Islet of Langerhans (tissue), 1 donor: ENCODE measurements at regions not wholly inside any gene's neighbourhood (a gene's known extent, or its start where the extent isn't known, plus 50 kb on each side); places are given as distances from the start of the nearest gene placed in this dataset.
A peak's percentile ranks its signal among the peaks of the same experiment; 100 is the strongest.
"Not testable (repeated sequence)": the region's sequence is repeated elsewhere in the genome, so short reads cannot be mapped to it uniquely, and the experiment has no call there.

Source experiments
- FAIRE-seq: peaks from one replicate; lab custom pipeline; 2011; peaks lifted over from hg19 to GRCh38; lab: Jason Lieb, UNC

DNA sequence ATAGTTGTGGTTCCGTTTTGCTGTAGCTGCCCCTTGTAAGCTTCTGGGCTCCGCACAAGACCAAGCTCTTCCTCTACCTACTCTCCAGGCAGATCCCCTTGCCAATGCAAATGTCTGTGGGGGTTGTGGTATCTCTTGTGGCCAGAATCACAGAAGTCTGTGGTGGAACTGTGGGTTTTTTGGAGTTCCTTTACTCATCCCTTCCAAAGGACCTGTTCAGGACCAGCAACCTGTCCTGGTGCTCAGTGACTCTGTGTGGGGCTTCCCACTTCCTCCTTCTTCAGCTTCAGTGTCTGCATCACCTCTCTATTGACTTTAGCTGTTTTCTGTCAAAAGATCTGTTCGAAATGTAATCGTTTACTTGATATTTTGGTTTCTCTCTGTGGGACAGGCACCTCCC lies 441.3 kb upstream of the ADAMTSL1 start:
- no peak for FAIRE-seq

DNA sequence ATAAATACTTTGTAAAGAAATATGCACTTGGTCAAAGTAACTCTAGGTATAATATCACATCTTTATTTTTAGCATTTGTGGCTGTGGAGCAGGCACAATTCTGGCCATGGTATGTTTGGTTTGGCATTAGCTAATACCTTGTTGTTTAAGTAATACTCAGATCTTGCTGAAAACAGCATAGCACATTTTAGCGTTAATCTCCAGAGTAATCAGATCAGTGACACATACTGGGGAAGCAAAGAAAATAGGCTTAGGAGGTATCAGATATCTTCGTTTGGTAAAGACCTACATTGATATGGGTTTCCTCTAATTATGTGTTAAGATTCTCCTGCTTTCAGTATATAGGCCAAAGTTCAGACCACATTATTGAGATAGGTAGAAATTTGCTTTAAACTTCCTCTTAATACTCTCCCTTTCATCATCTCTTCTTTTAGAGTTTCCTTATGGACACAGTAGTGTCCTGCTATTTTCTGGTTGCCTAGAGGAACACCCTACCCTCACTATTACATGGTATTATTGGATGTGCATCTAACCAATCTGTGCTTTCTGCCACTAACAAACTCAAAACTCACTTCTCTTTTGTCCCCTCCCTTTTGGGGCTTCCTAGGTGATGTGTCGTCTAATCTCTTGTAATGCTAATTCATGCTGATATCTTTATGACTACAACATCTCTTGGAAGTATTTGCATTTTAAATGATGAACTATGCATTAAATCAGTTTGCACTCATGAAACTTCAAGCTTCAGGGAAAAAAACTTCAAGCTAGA lies 437.3 kb upstream of the ADAMTSL1 start:
- FAIRE-seq = no peak

DNA sequence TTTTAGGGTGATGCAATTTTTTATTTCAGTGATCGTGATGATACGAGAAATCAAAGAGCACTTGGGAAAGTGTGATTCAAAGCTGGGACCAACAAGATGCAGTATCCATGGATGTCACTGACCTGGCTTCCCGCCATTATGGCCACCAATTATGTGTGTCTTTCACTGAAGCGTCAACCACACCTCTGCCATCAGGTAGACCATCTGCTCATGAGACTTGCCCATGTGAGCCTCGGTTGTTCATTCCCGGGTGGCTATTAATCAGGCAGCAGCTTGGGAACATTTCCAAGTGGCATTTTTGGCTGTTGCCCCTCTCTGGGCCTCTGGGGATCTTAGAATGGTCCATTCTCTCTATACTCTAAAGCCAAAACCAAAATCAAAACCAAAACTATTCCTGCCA lies 436.0 kb upstream of the ADAMTSL1 start:
- FAIRE-seq = no peak

DNA sequence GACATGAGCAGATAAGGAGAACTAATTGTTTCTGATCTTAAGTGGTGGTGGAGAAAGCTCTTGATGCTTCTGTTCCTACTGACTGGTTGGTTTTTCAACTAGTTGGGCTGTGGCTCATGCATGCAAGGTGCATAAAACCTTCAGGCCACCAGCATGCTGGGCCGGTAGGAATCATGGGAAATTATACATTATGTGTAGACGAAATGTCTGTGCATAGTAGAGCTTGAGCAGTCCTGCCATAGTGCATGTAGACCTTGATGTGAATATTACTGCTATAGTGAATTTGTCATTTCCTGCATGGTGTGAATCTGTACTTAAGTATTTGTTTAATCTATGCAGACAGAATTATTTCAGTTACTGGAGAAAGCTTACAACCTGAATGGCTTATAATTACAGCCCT lies 433.6 kb upstream of the ADAMTSL1 start:
- FAIRE-seq = no peak

DNA sequence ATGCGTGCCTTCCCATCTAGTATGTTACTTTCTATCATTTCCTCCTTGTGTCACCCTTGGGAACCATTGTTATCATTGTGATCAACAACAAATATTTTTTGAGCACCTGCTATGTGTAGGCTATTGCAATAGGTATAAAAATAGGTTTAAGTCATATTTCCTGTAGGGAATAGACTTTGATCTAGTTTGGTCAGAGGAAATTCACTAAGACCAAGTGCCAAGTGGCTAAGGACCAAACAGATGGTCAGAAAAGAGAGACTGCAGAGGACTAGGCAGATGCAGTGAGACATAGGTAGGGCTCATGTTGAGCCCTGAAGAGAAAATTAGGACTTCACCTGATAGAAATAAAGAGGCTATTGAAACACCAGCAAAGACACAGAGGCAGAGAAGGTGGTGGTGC lies 430.0 kb upstream of the ADAMTSL1 start:
- no peak for FAIRE-seq

DNA sequence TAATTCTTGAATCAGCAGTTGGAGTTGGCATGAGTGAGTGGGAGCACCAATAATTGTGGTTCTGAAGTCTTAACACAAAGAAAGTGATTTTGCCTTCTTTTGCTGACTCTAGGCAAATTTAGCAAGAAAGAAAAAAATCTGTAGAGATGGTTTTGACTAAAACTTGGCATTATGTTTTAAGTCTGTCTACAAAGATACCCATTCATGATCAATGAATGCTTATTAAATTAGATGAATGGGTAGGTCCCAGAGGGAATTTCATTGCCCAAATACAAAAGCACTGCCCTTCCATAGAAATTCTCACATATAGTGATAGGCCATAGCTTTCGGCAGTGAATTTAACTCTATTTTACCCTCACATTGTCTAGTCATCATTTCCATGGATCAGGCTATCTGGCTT lies 428.6 kb upstream of the ADAMTSL1 start:
- FAIRE-seq = no peak

DNA sequence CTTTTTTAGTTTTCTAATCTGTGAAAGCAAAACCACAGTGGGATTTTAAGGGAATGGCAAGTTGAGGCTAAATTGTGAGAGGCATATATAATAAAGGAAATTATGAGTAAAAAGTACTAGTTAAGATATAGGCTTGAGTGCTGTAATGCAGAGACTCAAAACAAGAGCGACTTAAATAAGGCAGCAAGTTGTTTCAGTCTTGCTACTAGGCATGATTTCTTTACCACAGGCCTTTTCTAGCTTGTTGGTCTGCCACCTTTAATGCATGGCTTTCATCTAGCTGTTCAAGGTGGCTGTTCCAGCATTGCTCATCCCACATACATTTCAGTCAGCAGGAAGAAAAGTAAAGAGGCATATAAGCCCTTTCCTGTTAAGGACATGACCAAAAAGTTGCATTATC lies 427.9 kb upstream of the ADAMTSL1 start:
- no peak for FAIRE-seq

- FAIRE-seq = no peak
Measured at GRCh38 chr9:18051638-18052037, 422.3 kb upstream of the ADAMTSL1 start.

GRCh38 chr9:18052060-18052459 lies 421.9 kb upstream of the ADAMTSL1 start:
- no peak for FAIRE-seq

DNA sequence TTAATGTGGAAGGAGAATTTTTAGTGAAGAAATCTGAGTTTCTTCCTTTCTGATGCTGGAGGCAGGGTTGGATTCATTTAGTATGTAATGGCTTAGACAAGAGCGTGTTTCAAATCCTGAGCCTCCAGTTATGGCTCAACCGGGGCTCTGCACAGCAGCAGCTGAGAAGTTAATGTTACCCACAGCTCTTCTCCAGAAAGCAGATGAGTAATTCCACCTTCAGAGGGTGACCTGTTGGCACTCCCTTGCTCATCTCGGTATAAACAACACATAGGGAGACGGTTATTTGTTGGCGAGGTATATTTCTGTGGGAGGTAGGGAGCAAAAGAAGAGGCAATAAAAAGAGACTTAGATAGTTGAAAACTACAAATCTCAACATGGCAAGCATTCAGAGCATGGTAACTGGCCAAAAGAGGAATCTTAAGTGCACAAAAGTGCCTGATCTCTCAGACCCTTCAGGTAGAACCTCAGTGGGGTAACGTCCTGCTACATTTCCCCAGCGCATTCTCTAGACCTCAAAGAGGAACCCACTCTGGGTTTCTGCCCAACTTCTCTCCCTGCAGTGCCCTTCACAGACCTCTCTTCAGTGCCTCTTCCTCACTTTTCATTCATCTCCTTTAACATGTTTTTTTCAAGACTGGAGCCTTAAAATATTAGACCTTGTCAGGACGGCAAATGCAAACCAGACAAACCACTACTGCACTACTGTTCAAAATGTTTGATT lies 417.5 kb upstream of the ADAMTSL1 start:
- FAIRE-seq = no peak

DNA sequence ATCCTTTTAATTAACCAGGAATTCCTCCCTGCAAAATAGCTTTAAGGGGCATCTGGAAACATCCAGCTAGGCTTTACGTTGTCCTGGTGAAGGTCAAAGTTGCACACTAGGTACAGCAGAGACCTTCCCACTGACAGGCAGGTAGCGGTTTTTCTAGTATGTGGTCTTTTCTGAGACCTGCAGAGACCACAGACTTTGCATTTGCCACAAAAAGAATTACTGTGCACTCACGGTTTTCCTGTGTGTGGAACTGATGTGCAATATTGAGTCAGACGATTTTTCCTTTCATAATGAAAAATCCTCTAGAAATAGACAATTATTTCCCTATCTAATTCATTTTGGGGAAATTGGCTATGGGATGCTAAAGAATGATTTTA lies 417.0 kb upstream of the ADAMTSL1 start:
- FAIRE-seq = no peak

DNA sequence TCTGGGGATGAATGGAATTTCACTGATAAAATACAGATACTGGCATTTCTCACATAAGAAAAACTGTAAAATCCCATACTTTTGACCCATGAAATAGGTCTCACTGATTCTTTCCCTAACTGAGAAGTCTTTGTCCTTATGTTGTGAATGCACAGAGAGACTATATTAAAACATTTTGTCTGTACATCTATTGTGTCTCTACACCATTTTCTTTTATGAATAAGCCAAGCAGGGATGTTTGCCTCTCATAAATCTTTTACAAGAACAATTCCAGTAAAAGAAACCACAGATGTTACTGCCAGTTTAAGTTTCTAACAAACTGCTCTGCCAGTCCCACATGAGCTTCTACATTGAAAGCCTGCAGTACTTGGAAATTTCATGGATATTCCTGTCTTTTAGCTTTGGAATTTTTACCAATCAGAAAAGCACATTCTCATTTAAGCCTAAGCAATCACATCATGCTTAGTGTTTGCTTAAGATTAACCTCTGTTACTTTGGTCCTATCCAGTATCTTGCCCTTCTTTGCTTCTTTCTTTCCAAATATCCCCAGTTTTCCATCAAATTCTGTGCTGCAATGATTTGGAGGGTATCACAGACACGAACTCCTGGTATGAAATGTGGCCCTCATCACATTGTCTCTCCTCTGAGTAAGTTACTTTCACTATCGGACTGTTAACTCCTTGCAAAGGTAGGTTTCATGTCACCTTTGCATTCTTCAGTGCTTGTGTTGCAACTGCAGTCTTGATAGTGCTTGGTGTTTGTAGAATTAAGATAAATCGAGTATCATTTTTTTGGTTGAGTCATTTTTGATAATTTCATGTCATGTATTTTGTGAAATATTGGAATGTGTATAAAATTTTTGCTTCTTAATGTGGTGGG lies 415.1 kb upstream of the ADAMTSL1 start:
- FAIRE-seq = no peak

DNA sequence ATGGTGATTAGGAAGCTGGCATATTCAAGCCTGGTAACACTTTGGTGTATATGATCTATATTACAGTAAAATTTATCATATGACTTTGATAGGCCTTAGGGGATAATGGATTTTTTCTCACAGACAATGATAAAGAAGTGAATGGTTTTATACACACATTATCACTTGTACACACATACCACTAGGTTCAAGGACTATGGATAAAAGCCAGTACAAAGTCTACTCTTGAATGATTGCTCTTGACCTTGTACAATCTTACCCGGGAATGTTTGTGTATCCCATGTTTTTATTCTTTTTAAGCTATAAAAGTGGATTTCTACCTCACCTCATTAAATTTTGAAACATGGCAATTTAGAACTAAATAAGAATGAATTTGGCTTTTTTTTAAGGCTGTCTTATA lies 414.5 kb upstream of the ADAMTSL1 start:
- FAIRE-seq = no peak

GRCh38 chr9:18060269-18060934 lies 413.6 kb upstream of the ADAMTSL1 start:
- FAIRE-seq = no peak

DNA sequence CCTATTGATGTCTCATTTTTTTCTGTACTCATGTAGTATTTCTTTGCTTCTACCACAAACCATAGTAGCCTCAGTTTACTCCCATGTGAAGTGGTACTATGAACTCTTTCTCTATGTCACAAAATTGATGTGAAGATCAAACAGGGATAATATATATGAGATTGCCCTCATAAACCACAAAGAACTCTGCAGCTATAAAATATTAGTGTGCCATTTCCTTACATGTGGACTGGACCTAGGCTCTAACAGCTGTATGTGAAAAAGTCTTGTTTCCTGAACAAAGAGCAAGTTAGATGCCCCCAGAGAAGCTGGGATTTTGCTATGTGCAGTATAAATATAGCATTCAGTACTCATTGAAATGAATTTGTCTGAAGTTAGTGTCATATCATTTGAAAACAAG lies 412.6 kb upstream of the ADAMTSL1 start:
- no peak for FAIRE-seq

DNA sequence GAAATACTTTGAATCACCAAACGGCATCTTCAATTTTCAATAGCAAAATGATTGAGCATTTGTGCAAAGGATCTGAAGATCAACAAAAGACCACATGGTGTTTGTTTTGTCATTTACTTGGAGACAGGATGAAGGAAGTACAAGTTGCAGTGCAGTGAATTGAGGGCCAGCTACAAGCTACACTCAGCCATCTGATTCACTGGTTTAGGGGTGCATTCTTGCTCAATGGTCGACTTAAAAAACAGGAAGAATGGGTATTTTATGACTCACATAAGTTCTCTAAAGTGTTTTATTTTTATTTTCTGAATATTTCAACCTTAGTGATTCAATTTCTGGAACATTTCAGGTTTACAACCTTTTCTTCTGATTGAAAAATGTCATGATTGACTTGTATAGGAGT lies 412.1 kb upstream of the ADAMTSL1 start:
- no peak for FAIRE-seq

GRCh38 chr9:18063856-18064390 lies 410.0 kb upstream of the ADAMTSL1 start:
- no peak for FAIRE-seq

GRCh38 chr9:18066608-18067007 lies 407.3 kb upstream of the ADAMTSL1 start:
- FAIRE-seq = not testable (repeated sequence)

- FAIRE-seq = no peak
Measured at GRCh38 chr9:18067548-18068120, 406.3 kb upstream of the ADAMTSL1 start.

DNA sequence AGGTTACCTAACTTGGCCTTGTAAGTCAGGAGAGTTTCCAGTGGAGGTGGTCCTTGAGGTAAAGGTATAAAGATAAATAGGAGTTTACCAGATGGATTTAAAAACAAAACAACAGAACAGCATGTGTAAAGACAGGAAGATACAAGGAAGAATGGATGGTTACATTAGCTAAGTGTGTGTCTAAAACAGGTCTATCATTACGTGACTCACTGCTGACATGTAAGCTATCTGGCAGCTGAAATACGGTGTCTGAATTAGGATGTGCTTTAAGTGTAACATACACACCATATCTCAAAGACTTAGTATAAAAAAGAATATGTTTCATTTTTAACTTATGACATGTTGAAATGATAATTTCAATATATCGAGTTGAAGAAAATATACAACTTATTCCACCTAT lies 405.1 kb upstream of the ADAMTSL1 start:
- FAIRE-seq = no peak

DNA sequence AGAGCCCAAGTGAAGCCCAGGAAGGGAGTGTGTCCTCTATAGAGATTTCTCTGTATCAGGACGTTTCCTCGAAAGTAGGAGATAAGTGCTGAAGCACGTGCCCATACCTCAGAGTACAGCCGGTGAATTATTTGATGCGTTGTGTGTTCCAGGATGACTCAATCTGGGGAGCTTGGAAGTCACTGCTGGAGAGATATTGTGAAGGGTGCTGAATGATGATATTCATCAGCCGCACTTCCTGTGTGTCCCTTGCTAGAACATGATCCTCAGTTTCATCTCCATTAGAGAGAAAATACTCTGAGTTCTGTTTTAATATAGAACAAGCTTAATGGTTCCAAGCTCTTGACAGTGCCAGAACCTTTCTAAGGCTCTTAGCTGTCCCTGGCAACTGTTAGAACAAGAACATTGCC lies 402.3 kb upstream of the ADAMTSL1 start:
- peak; percentile 30 for FAIRE-seq

GRCh38 chr9:18073002-18073401 lies 401.0 kb upstream of the ADAMTSL1 start:
- FAIRE-seq = no peak
